Stimulated activated effector memory CD8-positive, alpha-beta T cell treated with anti-CD3 and anti-CD28 coated beads, Interleukin-12 subunit alpha, Interleukin-12 subunit beta, amount 100 ng/mL, for 72 hours (primary cell): ENCODE measurements at regions not wholly inside any gene's neighbourhood (a gene's known extent, or its start where the extent isn't known, plus 50 kb on each side); places are given as distances from the start of the nearest gene placed in this dataset.

Experiments
- ATAC-seq: fragments of 150-1000 bp; cut with Tn5 transposase; 2 replicates; pipeline ENCODE4 v1.10.0; 2021
- DNase-seq, 2 donors: peaks; one replicate each; pipeline ENCODE4 v3.0.0; 2021 to 2022; ENCODE audit warnings: low spot score in 2 of 2
- H3K27ac Mint-ChIP-seq: one replicate; pipeline ENCODE4 v1.8.0; 2022; ENCODE audit warnings: mild to moderate bottlenecking, mixed read lengths
- H3K36me3 Mint-ChIP-seq: one replicate; pipeline ENCODE4 v1.8.0; 2022; ENCODE audit warnings: mild to moderate bottlenecking, mixed read lengths
- H3K4me1 Mint-ChIP-seq: one replicate; pipeline ENCODE4 v1.8.0; 2022; ENCODE audit warnings: mixed read lengths
- H3K4me3 Mint-ChIP-seq: one replicate; pipeline ENCODE4 v1.8.0; 2022; ENCODE audit warnings: mild to moderate bottlenecking, mixed read lengths
- H3K9me3 Mint-ChIP-seq: one replicate; pipeline ENCODE4 v1.8.0; 2022; ENCODE audit warnings: mixed read lengths

- DNase-seq (no peak), ATAC-seq (no peak)
- Mint-ChIP-seq H3K9me3 (no peaks in the 10 kb centered on the region), H3K4me1 (no peaks in the 10 kb centered on the region), H3K4me3 (no peak overlapping the region), H3K27ac (no peak overlapping the region), H3K36me3 (no peaks in the 10 kb centered on the region)
These were observed 133.5 kb upstream of the PARP11 start for GRCh38 chr12:4006743-4007142.

GRCh38 chr12:4005851-4006430 lies 132.7 kb upstream of the PARP11 start:
- no peak overlapping the region for H3K27ac Mint-ChIP-seq
- no peaks in the 10 kb centered on the region for H3K36me3 Mint-ChIP-seq
- no peaks in the 10 kb centered on the region for H3K9me3 Mint-ChIP-seq
- no peak for DNase-seq
- ATAC-seq = no peak
- no peak overlapping the region for H3K4me3 Mint-ChIP-seq
- H3K4me1 Mint-ChIP-seq = no peaks in the 10 kb centered on the region

- H3K27ac Mint-ChIP-seq = no peak overlapping the region
- H3K9me3 Mint-ChIP-seq = no peaks in the 10 kb centered on the region
- H3K36me3 Mint-ChIP-seq = no peaks in the 10 kb centered on the region
- peaks cover 6% of the 10 kb centered on the region for H3K4me1 Mint-ChIP-seq
- no peak for DNase-seq
- H3K4me3 Mint-ChIP-seq = no peak overlapping the region
- ATAC-seq = no peak
These were observed 130.4 kb upstream of the PARP11 start for GRCh38 chr12:4003576-4003975.

DNA sequence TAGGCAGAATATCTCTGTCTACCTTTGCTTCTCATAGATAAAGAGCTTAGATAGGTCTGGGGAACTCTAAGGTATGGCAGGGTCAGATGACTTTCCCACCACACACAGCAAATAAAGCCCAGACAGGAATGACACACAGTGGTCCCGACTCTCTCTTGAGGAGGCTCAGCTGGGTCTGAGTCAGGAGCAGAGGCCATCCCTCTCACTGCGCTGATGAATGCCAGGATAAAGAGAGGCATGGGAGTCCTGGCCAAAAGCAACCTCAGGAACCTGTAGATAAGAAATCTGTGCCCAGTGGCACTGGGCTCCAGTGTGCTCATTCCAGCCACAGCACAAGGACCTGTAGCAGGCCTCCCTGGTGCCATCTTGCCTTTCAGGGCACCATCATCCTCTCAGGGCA lies 129.4 kb upstream of the PARP11 start:
- no peak overlapping the region for H3K4me3 Mint-ChIP-seq
- H3K27ac Mint-ChIP-seq = peak overlapping the region; percentile 34
- ATAC-seq (no peak), DNase-seq (no peak)
- H3K36me3 Mint-ChIP-seq = no peaks in the 10 kb centered on the region
- peaks cover 6% of the 10 kb centered on the region for H3K4me1 Mint-ChIP-seq
- H3K9me3 Mint-ChIP-seq = no peaks in the 10 kb centered on the region

GRCh38 chr12:4001841-4002240 lies 128.6 kb upstream of the PARP11 start:
- ATAC-seq = no peak
- H3K27ac Mint-ChIP-seq = peak overlapping the region; percentile 34
- H3K4me1 Mint-ChIP-seq = peaks cover 6% of the 10 kb centered on the region
- H3K36me3 Mint-ChIP-seq = no peaks in the 10 kb centered on the region
- no peaks in the 10 kb centered on the region for H3K9me3 Mint-ChIP-seq
- DNase-seq = no peak
- no peak overlapping the region for H3K4me3 Mint-ChIP-seq

- H3K4me1 Mint-ChIP-seq = peaks cover 6% of the 10 kb centered on the region
- H3K9me3 Mint-ChIP-seq = no peaks in the 10 kb centered on the region
- H3K27ac Mint-ChIP-seq = no peak overlapping the region
- no peak for ATAC-seq
- H3K36me3 Mint-ChIP-seq = peaks cover 1% of the 10 kb centered on the region
- H3K4me3 Mint-ChIP-seq = no peak overlapping the region
- no peak for DNase-seq
These were observed 127.8 kb upstream of the PARP11 start for GRCh38 chr12:4001031-4001430.

DNA sequence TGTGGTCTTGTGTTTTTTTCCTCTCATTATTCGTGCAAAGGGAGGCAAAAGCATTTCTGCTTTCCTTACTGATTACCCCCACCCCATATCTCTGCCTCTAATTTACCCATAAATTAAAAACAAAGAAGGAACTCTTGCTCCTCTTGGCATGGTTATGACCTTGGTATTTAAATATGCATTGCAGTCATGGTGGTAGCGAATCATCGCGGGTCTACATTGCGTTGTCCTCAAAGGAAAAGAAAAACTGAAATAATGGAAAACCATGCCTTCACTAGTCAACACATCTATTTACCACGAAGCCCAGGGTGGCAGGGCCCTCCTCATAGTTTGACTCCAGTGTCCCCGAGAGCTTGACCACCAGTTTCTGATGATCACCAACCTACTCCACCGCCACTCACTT lies 126.7 kb upstream of the PARP11 start:
- ATAC-seq = no peak
- no peak for DNase-seq
- Mint-ChIP-seq H3K36me3 (peaks cover 7% of the 10 kb centered on the region), H3K9me3 (no peaks in the 10 kb centered on the region), H3K4me3 (no peak overlapping the region), H3K27ac (no peak overlapping the region), H3K4me1 (peaks cover 6% of the 10 kb centered on the region)

- peaks cover 6% of the 10 kb centered on the region for H3K4me1 Mint-ChIP-seq
- H3K4me3 Mint-ChIP-seq = no peak overlapping the region
- H3K36me3 Mint-ChIP-seq = peaks cover 7% of the 10 kb centered on the region
- no peaks in the 10 kb centered on the region for H3K9me3 Mint-ChIP-seq
- no peak overlapping the region for H3K27ac Mint-ChIP-seq
- DNase-seq = no peak
- no peak for ATAC-seq
These were observed 126.0 kb upstream of the PARP11 start for GRCh38 chr12:3998968-3999792.

GRCh38 chr12:3998397-3998796 lies 125.2 kb upstream of the PARP11 start:
- no peak for DNase-seq
- Mint-ChIP-seq H3K9me3 (no peaks in the 10 kb centered on the region), H3K4me1 (peaks cover 6% of the 10 kb centered on the region), H3K36me3 (peaks cover 7% of the 10 kb centered on the region), H3K4me3 (no peak overlapping the region), H3K27ac (no peak overlapping the region)
- no peak for ATAC-seq

DNA sequence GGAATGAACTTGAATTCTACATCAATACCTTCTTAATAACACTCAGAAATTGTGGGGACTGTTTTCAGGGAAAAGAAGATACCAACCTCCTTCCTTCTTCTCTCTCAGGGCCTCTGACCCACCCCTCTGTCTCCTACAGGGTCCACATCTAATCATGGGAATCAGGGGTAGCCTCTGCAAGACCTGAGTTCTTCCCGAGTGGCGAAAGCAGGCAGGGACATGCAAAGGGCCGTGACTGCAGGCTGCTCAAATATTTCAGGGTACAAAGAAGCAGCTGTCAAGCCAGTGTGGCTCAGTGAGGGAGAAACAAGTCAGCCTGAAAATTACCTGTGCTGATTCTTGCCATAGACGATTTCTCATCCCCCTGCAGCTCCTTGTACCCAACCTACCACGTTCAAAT lies 123.1 kb upstream of the PARP11 start:
- Mint-ChIP-seq H3K4me1 (peaks cover 6% of the 10 kb centered on the region), H3K27ac (no peak overlapping the region), H3K4me3 (no peak overlapping the region), H3K9me3 (no peaks in the 10 kb centered on the region), H3K36me3 (peaks cover 7% of the 10 kb centered on the region)
- DNase-seq = no peak
- ATAC-seq = no peak

GRCh38 chr12:3995306-3995705 lies 122.1 kb upstream of the PARP11 start:
- no peak overlapping the region for H3K4me3 Mint-ChIP-seq
- no peaks in the 10 kb centered on the region for H3K9me3 Mint-ChIP-seq
- H3K4me1 Mint-ChIP-seq = peaks cover 5% of the 10 kb centered on the region
- H3K27ac Mint-ChIP-seq = no peak overlapping the region
- peaks cover 7% of the 10 kb centered on the region for H3K36me3 Mint-ChIP-seq
- DNase-seq (no peak), ATAC-seq (no peak)

DNA sequence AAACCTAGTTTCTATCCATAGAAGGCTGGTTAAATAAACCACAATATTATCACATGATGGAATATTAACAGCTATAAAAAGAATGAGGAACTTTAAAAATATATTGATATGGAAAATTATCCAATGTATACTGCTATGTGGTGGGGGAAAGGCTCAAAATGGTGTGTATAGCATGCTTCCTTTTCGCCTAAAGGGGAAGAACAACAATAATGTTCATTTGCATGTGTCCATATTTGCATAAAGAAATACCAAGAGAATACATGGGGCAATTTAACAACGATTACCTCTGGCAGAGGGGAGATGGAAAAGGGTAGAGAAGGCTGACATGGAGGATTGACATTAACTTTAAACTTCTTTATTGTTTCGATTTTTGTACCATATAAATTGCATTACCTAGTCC lies 121.3 kb upstream of the PARP11 start:
- ATAC-seq (no peak), DNase-seq (no peak)
- H3K4me1 Mint-ChIP-seq = no peaks in the 10 kb centered on the region
- peaks cover 7% of the 10 kb centered on the region for H3K36me3 Mint-ChIP-seq
- no peak overlapping the region for H3K4me3 Mint-ChIP-seq
- no peaks in the 10 kb centered on the region for H3K9me3 Mint-ChIP-seq
- no peak overlapping the region for H3K27ac Mint-ChIP-seq

DNA sequence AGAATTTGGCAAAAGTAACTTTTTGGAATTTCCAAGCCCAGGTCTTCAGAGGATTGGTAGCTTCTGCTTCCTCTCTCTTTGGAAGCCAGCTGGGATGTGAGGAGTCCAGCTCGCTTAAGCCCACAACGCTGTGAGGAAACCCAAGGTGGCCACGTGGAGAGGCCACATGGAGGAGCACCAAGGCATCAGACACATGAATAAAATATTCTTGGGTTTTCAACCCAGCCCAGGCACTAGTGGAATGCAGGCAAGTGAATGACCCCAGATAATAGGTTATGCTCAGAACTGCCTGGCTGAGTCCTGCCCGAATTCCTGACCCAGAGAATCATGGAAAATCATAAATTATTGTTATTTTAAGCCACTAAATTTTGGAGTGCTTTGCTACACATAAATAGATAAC lies 119.7 kb upstream of the PARP11 start:
- no peak for ATAC-seq
- peaks cover 7% of the 10 kb centered on the region for H3K36me3 Mint-ChIP-seq
- no peaks in the 10 kb centered on the region for H3K9me3 Mint-ChIP-seq
- H3K4me3 Mint-ChIP-seq = no peak overlapping the region
- H3K4me1 Mint-ChIP-seq = peaks cover 12% of the 10 kb centered on the region
- H3K27ac Mint-ChIP-seq = no peak overlapping the region
- DNase-seq = no peak

DNA sequence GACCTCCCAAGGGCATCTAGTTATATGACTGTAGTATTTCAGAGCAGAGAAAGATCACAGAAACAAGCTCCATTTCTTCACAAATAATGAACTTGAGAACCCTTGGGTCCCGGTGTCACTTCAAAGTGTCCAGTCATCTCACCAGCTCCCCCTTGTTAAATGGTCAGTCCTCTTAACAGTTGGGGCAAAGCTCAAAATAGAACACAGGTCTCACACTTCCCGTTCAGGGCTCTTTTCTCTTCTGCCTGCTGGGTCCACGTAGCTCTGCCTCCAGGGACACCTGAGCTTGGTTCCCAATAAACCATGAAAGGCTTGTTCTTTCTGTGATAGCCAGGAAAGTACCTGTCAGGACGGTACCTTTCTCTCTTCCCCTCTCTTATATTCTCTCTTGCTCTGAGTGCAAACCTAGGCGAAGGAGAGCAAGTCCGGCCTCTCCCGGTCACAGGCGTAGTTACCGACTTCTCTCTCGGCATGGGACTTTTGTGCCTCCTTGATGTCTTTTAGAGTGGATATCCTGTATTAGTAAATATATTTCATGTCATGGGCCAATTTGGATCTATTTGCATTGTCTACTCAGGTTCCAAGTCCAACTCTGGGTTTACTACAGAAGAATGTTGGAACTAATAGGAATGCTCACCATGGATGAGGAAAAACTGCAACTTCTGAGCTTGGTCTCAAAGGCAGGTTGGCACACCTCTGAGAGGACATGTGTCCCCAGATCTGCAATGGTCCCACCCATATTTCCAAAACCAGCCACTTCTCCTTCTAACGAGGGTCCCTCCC lies 118.8 kb upstream of the PARP11 start:
- Mint-ChIP-seq H3K4me1 (peaks cover 12% of the 10 kb centered on the region), H3K36me3 (peaks cover 7% of the 10 kb centered on the region), H3K9me3 (no peaks in the 10 kb centered on the region), H3K27ac (no peak overlapping the region), H3K4me3 (no peak overlapping the region)
- DNase-seq = no peak
- ATAC-seq = no peak

- H3K9me3 Mint-ChIP-seq = no peaks in the 10 kb centered on the region
- H3K36me3 Mint-ChIP-seq = peaks cover 2% of the 10 kb centered on the region
- peaks cover 12% of the 10 kb centered on the region for H3K4me1 Mint-ChIP-seq
- no peak overlapping the region for H3K4me3 Mint-ChIP-seq
- ATAC-seq = no peak
- H3K27ac Mint-ChIP-seq = no peak overlapping the region
- DNase-seq = no peak
These were observed 117.5 kb upstream of the PARP11 start for GRCh38 chr12:3990501-3991280.
